ENCODE measurements at regions not wholly inside any gene's neighbourhood (a gene's known extent, or its start where the extent isn't known, plus 50 kb on each side); places are given as distances from the start of the nearest gene placed in this dataset.

DNA sequence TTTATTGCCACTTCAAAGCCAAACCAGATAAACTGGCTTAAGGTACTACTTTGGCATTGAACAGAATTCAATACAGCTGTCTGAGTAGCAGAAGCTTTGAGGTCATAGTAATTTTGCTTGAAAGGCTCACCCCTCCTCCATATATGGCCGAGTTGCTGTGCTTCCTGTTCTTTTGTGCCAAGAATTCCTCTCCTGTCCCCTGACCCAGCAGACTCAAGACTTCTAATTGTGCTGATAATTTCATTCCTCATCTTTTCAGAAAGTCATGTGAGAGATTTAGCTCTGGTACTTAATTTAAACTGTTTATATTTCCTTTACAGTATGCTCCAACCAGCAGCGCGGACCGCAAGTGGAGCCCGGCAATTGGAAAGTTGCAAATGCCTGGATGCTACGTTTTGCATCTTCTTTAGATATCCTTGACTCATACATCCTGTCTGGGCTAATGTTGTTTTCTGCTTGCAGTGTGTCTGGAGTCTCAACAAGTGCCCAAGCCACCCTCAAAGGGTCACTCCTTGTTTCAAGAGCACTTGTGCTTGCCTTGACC is 373.4 kb downstream of the PDGFC start:
- intact Hi-C loops (cut with DNase I) = loop anchor here (5.0 to 10.0 kb wide), 2 partner anchors 369 to 447 kb away; no protein-coding TSS in a partner anchor
- DNase-seq = no peak
- WGBS, 3 donors = 61 to 69% (median 65%) methylated on average over 6 of the region's 6 CpGs
- TF ChIP-seq, protein P1, sequence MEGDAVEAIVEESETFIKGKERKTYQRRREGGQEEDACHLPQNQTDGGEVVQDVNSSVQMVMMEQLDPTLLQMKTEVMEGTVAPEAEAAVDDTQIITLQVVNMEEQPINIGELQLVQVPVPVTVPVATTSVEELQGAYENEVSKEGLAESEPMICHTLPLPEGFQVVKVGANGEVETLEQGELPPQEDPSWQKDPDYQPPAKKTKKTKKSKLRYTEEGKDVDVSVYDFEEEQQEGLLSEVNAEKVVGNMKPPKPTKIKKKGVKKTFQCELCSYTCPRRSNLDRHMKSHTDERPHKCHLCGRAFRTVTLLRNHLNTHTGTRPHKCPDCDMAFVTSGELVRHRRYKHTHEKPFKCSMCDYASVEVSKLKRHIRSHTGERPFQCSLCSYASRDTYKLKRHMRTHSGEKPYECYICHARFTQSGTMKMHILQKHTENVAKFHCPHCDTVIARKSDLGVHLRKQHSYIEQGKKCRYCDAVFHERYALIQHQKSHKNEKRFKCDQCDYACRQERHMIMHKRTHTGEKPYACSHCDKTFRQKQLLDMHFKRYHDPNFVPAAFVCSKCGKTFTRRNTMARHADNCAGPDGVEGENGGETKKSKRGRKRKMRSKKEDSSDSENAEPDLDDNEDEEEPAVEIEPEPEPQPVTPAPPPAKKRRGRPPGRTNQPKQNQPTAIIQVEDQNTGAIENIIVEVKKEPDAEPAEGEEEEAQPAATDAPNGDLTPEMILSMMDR (IDR thresholded peaks at IDR 0.05) = no peak
- Histone ChIP-seq H3K9me3 (no peaks in the 10 kb centered on the region), H3K27ac (no peak overlapping the region), H3K4me1 (peaks cover 3% of the 10 kb centered on the region), H3K4me3 (no peak overlapping the region), H3K27me3 (ENCODE audit: insufficient read depth in 3 of 3, low read length in 2 of 3) (no peaks in the 10 kb centered on the region), H3K36me3 (ENCODE audit: insufficient read depth in 1 of 2, low read depth in 1 of 2) (no peaks in the 10 kb centered on the region)
- no peak for ATAC-seq

GRCh38 chr4:156596706-156597329 is 374.8 kb downstream of the PDGFC start:
- WGBS, 3 donors = 85 to 90% (median 87%) methylated on average over 4 of the region's 4 CpGs
- no peak overlapping the region for H3K4me3 ChIP-seq
- TF ChIP-seq, protein P1 (IDR thresholded peaks at IDR 0.05) = no peak

DNA sequence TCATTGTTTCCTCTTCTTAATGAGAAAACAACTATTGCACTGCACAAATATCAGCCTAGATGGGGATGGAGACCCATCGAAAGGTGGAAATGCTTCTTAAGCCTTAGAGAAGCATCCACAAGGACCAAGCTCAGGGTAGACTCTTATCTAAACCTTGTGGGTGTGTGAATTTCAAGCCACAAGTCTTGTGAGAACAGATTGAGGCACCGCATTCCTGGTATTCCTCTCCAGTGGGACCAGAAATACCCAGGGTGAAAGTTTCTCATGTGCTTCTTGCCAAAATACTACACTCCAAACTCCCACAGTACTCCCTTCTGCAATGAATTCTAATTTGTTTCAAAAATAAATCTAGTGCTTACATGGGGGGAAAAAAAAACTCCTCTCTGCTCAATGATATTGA is 375.6 kb downstream of the PDGFC start:
- 76 to 82% (median 78%) methylated on average over 2 of the region's 2 CpGs for WGBS, 3 donors
- intact Hi-C loops (cut with DNase I) = loop anchor here (5.0 to 10.0 kb wide), 2 partner anchors 371 to 449 kb away; no protein-coding TSS in a partner anchor
- H3K27ac ChIP-seq = no peak overlapping the region

More at GRCh38 chr4:156596706-156597329, 374.8 kb downstream of the PDGFC start:
- no peak overlapping the region for H3K27ac ChIP-seq
- ATAC-seq (no peak), DNase-seq (no peak)
- no peaks in the 10 kb centered on the region for H3K9me3 ChIP-seq
- no peaks in the 10 kb centered on the region for H3K27me3 ChIP-seq (ENCODE audit: insufficient read depth in 3 of 3, low read length in 2 of 3)
- intact Hi-C loops (cut with DNase I) = loop anchor here (5.0 to 10.0 kb wide), 2 partner anchors 370 to 448 kb away; no protein-coding TSS in a partner anchor
- H3K4me1 ChIP-seq = peaks cover 3% of the 10 kb centered on the region
- no peaks in the 10 kb centered on the region for H3K36me3 ChIP-seq (ENCODE audit: insufficient read depth in 1 of 2, low read depth in 1 of 2)

DNA sequence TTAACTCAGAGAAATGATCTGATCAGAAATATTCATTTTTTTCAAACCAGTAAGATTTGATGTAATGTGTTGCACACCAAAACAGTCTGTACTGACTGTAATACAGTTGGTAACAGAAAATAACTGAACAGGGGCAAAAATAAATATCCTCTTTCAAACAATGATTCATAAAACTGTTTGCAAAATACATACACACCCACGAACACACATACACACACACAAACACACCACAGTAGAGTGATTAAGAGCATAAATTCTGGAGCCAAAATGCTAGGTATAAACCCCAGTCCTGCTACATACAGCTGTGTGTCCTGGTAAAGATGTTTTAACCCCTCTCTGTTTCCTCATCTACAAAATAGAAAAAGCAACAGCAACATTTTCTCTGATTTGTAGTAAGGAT is 376.6 kb downstream of the PDGFC start:
- Histone ChIP-seq H3K27me3 (ENCODE audit: insufficient read depth in 3 of 3, low read length in 2 of 3) (no peaks in the 10 kb centered on the region), H3K4me3 (no peak overlapping the region), H3K36me3 (ENCODE audit: insufficient read depth in 1 of 2, low read depth in 1 of 2) (no peaks in the 10 kb centered on the region), H3K9me3 (no peaks in the 10 kb centered on the region), H3K27ac (no peak overlapping the region), H3K4me1 (peaks cover 3% of the 10 kb centered on the region)
- TF ChIP-seq, protein P1 (IDR thresholded peaks at IDR 0.05) = no peak
- ATAC-seq (no peak), DNase-seq (no peak)
- WGBS, 3 donors = 53 to 70% (median 67%) methylated on average over 1 of the region's 1 CpG
- intact Hi-C loops (cut with DNase I) = loop anchor here (5.0 to 10.0 kb wide), 2 partner anchors 372 to 450 kb away; no protein-coding TSS in a partner anchor

More for the DNA sequence above, 375.6 kb downstream of the PDGFC start:
- H3K36me3 ChIP-seq (ENCODE audit: insufficient read depth in 1 of 2, low read depth in 1 of 2) = no peaks in the 10 kb centered on the region
- DNase-seq (no peak), ATAC-seq (no peak)
- no peaks in the 10 kb centered on the region for H3K27me3 ChIP-seq (ENCODE audit: insufficient read depth in 3 of 3, low read length in 2 of 3)
- no peak overlapping the region for H3K4me3 ChIP-seq
- H3K4me1 ChIP-seq = peaks cover 3% of the 10 kb centered on the region
- no peaks in the 10 kb centered on the region for H3K9me3 ChIP-seq
- TF ChIP-seq, protein P1 (IDR thresholded peaks at IDR 0.05) = no peak
